SK-N-DZ (cell line): ENCODE measurements at regions not wholly inside any gene's neighbourhood (a gene's known extent, or its start where the extent isn't known, plus 50 kb on each side); places are given as distances from the start of the nearest gene placed in this dataset.

ENCODE experiments used
- DNase-seq: peaks from one replicate; pipeline ENCODE4 v3.0.0-alpha.2; 2015; ENCODE audit warnings: low spot score

- DNase-seq: peak; percentile 19
Observed at GRCh38 chr1:84759756-84760155, 69.5 kb upstream of the SSX2IP start.

DNA sequence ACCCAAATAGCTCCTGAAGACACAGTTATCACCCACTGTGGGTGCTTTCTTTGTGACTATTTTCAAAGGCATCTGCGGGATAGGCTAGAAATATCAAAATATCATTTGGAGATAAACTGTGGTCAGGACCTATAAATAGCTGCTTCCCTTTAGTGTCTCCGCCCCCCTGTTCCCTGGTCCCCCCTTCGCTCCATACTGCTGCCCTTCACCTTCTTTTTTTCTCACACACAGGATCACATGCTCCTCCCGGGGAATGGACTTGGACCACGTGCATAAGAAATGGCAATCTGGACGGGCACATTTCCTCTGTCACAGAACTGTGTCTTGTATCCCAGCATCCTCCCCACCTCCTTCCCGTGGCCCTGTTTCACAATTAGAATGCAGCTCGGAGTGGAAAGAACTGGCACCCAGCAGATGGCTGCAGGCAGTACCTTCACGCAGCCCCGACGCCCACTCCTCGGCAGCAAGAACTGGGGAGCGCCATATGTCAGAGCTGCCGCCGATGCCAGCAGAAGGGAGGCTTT is 68.8 kb upstream of the SSX2IP start:
- DNase-seq: no peak

- DNase-seq: no peak
Observed at GRCh38 chr1:84758476-84758875, 68.2 kb upstream of the SSX2IP start.

DNA sequence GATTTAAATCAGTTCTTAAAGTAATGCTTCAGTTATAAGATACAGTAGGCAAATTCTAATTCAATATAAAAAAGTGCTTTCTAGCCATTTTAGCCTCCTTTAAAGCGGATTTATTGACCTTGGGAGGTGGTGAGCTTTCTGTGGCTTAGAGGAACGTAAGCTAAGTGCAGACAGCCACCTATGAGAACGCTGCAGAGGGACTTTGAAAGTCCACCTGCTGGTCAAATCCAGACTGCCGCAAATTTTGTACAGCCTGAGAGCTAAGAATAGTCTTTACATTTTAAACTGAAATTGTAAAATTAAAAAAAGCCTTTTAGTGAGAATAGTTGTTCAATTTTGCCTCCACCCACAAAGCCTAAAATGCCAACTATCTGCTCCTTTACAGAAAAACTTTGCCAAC is 67.0 kb upstream of the SSX2IP start:
- DNase-seq: no peak

- DNase-seq: no peak
Observed at GRCh38 chr1:84756455-84757082, 66.3 kb upstream of the SSX2IP start.

DNA sequence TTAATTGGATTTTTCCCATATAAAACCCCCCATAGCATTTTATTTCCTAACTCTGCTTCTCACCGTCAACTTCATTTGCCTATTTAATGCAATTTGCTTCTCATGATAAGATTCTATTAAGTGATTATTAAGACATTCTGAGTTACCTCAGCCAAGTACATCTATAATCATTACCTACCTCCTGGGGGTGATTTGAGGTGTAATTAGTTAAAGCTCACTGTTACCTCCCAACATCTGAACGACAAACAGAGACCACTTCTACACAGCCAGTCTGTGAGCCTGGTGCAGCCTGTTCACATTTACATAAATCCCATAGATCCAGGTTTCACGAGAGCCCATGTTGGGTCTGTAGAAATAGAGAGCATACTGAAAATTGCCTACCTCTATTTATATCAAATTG is 65.7 kb upstream of the SSX2IP start:
- no peak for DNase-seq

- DNase-seq: no peak
Observed at GRCh38 chr1:84755216-84755615, 65.0 kb upstream of the SSX2IP start.

DNA sequence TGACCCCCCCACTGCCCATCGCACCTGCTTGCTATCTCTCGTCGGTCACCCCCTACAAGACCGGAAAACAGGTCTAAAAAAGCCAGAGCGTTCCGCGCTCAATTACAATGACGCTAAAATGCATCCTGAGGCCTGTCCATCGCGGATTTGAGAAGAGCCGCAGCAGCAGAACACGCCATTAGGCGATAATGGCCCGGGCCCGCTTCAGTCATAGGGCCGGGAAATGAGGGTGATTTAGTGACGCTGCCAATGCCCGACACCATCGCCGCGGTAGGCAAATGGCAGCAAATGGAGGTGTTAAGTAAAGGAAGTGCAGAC is 64.1 kb upstream of the SSX2IP start:
- no peak for DNase-seq

- peak; percentile 61 for DNase-seq
Observed at GRCh38 chr1:84753516-84754385, 63.5 kb upstream of the SSX2IP start.

- DNase-seq: no peak
Observed at GRCh38 chr1:84750110-84750730, 60.0 kb upstream of the SSX2IP start.

GRCh38 chr1:84749427-84749826 is 59.2 kb upstream of the SSX2IP start:
- DNase-seq: no peak

DNA sequence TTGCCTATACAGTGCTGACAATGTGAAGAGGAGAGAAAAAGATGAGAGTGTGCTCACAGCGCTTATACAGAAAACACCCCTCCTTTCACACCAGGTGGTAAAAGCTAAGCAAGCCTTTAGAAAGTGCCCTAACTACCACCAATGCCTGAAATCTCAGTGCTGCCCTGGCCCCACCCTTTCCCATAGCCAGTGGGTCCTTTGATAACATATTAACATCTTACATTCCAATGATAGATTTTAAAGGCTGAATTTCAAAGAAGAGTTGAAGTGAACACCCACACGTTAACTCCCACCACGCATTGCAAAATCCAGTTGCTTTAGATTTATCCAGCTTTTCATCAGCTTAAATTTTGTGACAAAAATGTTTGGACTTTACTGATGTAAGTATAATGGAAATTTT is 58.1 kb upstream of the SSX2IP start:
- DNase-seq: no peak

- DNase-seq: no peak
Observed at GRCh38 chr1:84745857-84746256, 55.6 kb upstream of the SSX2IP start.

- no peak for DNase-seq
Observed at GRCh38 chr1:84743896-84744295, 53.6 kb upstream of the SSX2IP start.

GRCh38 chr1:84742653-84743052 is 52.4 kb upstream of the SSX2IP start:
- DNase-seq: no peak

DNA sequence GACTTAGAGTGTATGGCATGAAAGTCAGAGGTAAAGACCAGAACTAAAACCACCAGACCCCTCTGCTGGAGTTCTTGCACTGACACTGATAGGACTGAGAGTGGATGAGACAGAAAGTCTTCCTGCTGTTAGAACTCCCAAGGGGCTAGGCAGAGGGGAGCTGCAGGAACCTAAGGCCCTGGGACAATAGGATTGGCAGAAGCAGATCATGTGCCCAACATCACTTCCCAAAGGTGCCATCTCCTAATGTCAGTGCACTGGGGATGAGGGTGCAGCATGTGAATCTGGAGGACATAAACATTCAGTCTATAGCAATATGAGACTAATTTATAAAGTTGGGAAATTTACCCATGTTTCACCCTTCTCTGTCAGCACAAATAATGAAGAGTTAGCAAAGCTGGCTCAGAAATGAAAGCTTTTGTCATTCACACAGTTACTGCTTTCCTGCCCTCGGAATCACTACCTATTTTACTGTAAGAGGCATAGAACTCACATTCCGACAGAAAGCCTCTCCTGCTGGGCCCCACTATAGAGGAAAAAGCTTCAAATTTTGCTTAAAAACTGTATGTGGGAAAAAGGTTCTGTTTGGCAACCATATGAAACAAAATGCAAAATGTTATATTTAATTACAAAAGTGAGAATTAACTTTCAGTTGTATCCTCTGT is 49.9 kb upstream of the SSX2IP start:
- no peak for DNase-seq
